OCI-LY7 (cell line): ENCODE measurements at regions not wholly inside any gene's neighbourhood (a gene's known extent, or its start where the extent isn't known, plus 50 kb on each side); places are given as distances from the start of the nearest gene placed in this dataset.

Experiments used
- CTCF ChIP-seq: fragments of 200-600 bp; sonication (generic); conservative IDR thresholded peaks from 2 replicates; pipeline ENCODE4 v1.5.1; 2014; ENCODE audit warnings: mild to moderate bottlenecking, antibody characterized with exemption, low read length, moderate library complexity, mixed read lengths
- EZH2phosphoT487 ChIP-seq: fragments of 200-600 bp; sonication (generic); IDR thresholded peaks from 2 replicates; pipeline ENCODE4 v1.6.1; 2018; ENCODE audit warnings: low read depth, borderline replicate concordance, mild to moderate bottlenecking, mixed run types, antibody characterized with exemption, low read length, moderate library complexity, mixed read lengths

- TF ChIP-seq CTCF (no peak), EZH2phosphoT487 (no peak)
These were observed 409.1 kb downstream of the TAF11L14 start for GRCh38 chr5:18043344-18043743.
